ENCODE measurements at regions not wholly inside any gene's neighbourhood (a gene's known extent, or its start where the extent isn't known, plus 50 kb on each side); places are given as distances from the start of the nearest gene placed in this dataset.

GRCh38 chr7:18081617-18082016, 54.0 kb upstream of the PRPS1L1 start:
- no peak for DNase-seq

DNA sequence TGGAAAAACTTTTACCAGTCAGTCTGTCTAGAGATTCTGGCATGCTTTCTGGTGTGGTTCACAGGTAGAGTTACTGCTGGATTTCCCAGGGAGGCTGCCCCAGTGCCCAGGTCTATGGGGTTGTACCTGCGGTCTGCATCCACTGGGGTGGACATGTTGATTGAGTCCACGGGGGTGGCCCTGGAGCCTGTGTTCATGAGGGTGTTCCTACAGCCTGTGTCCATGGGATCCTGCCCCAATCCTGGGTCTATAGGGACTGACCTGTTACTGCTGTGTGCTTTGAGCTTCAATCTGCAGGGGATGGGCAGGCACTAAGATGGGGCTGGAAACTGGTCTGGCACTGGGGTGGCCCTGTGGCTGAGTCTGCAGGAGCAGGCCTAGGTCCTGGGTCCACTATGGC, 54.5 kb upstream of the PRPS1L1 start:
- DNase-seq = no peak

DNA sequence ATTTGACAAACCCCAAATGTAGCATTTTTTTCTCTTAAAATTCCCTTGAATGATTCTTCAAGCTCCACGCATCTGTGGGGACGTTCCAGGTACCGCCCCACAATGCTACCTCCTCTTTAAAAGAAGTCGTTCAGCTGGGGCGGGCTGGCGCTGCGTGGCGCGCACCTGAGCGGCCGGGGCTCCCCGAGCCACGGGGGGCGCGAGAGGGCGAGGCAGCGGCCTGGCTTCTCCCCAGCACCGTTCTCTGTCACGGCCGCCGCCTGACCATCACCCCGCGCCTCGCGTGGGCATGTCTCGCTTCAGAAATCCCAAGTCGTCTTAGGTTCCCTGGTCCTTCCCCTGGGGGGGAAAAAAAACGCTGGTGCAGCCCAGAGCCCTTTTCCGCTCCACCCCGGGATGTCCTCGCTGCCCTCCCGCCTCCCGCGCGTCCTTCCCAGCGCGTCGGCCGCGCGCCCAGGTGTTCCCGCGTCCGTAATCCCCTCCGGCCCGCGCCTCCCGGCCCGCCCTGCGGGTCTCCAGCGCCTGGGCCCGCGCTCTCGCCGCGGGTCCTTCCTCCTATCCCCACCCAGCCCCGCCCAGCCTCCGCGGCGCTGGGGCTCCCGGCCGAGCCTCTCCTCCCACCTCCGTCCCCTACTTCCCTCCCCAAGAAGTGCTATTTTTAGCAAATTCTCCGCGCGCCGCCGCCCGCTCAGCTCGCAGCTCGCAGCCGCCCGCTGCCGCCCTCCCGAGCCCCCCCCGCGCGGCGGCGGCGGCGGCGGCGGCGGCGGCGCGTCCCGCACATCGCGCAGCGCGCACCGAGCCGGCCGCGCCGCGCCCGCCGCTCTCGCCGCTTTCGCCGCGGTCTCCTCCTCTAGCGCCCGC, 58.7 kb upstream of the PRPS1L1 start:
- peak; percentile 75 to 78 for DNase-seq

- DNase-seq = peak; percentile 49 to 58
Observed at GRCh38 chr7:18087026-18087686, 59.5 kb upstream of the PRPS1L1 start.

DNA sequence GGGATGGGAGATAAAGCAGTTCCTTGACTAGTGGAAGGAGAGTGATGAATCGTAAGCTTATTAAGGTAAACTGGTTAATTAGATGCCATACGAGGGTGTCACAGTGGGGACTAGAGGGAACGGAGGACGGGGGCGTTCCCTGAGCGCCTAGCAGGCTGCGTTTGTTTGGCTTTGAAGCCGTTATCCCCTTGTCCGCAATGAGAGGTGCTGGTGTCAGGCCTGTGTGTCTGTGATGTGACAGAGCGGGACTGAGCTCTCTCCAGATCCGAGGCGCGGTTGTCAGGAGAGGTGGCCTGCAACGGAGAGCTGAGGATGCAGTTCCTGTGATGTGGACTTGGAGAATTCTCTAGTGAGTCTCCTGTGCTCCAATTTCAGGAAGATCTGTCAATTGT, 60.0 kb upstream of the PRPS1L1 start:
- DNase-seq = peak; percentile 17 to 63

GRCh38 chr7:18096087-18096486, 68.4 kb upstream of the PRPS1L1 start:
- DNase-seq = no peak

DNA sequence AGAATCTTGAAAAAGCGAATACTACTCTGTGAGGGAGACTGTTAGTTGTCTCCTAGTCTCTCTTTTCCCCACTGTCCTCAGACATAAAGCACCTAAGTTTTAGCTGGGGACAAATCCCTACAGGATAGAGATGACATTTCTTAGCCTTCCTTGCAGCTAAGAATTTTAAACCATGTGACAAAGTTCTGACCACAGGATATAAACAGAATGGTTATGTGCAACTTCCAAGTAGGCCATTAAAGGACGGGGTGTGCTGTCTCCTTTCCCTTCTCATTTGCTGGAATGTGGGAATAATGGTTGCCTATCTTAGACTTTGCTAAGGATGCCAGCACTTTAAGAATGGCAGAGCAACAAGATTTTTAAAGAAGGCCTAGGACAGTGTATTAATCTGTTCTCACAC, 74.9 kb upstream of the PRPS1L1 start:
- no peak for DNase-seq

GRCh38 chr7:18103436-18104218, 76.0 kb upstream of the PRPS1L1 start:
- DNase-seq = no peak

- no peak for DNase-seq
Observed at GRCh38 chr7:18109762-18110161, 82.1 kb upstream of the PRPS1L1 start.

DNA sequence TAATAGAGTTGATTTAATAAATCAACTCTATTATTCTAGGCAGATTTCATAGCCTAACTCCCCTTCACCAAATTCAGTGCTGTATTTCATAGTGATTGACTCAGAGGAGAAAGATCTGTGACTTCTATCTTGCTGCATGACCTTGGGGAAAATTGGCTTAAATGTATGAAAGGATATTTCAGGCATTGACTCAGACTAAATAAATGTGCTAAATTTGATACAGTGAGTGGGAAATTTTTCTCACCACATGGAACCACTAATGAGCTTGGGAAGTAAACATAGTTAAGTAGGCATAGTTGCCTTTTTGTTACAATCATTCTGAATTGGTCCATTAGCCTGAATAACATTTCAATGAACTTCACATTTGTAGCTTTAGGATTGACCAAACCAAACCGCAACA, 89.0 kb upstream of the PRPS1L1 start:
- peak; percentile 50 to 87 for DNase-seq

GRCh38 chr7:18117482-18117881, 89.8 kb upstream of the PRPS1L1 start:
- DNase-seq = no peak

- peak in 1 of 2 experiments; percentile 33 for DNase-seq
Observed at GRCh38 chr7:18119985-18120384, 92.3 kb upstream of the PRPS1L1 start.

- no peak for DNase-seq
Observed at GRCh38 chr7:18123508-18124239, 96.0 kb upstream of the PRPS1L1 start.

- DNase-seq = no peak
Observed at GRCh38 chr7:18125476-18125875, 97.8 kb upstream of the PRPS1L1 start.

- peak in 1 of 2 experiments; percentile 70 for DNase-seq
Observed at GRCh38 chr7:18126281-18126680, 98.6 kb upstream of the PRPS1L1 start.

GRCh38 chr7:18128846-18129245, 101.2 kb upstream of the PRPS1L1 start:
- no peak for DNase-seq

GRCh38 chr7:18132811-18133210, 105.2 kb upstream of the PRPS1L1 start:
- no peak for DNase-seq

DNA sequence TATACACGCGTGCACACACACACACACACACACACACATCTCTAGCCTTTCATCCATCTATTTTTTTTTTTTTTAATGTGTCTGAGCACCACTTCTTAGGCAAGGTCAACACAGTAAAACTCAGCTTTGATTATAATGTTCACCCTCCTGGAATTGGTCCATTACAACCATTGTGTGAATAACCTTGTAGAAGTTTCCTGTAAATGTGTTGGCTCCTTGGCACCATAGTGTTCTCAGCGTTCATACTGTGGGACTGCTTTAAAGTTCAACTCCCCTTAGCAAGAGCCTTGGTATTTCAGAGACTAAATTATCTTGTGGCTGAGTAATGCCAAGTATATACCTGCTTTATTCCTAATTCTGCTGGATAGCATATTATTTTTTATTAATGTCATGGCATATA, 106.3 kb upstream of the PRPS1L1 start:
- DNase-seq = no peak

GRCh38 chr7:18140943-18141342, 113.3 kb upstream of the PRPS1L1 start:
- no peak for DNase-seq

GRCh38 chr7:18144166-18144565, 116.5 kb upstream of the PRPS1L1 start:
- no peak for DNase-seq

GRCh38 chr7:18145160-18145559, 117.5 kb upstream of the PRPS1L1 start:
- DNase-seq = no peak

DNA sequence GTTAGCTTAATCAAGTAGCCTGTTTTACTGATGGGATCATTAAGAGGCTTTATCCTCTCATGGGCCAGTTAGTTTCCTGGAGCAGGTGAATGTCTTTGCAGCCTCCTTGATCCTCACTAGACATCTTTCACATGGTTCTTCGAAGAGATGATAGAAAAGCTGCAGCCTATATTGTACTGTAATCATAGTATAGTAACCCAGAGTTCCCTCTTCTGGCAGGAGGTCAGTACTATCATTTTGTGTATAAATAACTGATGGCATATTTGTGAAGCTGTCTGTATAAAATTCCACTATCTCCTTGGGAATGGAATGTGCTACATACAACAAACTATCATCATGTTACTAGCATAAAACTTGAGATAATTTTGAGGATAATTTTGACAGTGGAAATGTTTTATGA, 123.8 kb upstream of the PRPS1L1 start:
- DNase-seq = no peak

DNA sequence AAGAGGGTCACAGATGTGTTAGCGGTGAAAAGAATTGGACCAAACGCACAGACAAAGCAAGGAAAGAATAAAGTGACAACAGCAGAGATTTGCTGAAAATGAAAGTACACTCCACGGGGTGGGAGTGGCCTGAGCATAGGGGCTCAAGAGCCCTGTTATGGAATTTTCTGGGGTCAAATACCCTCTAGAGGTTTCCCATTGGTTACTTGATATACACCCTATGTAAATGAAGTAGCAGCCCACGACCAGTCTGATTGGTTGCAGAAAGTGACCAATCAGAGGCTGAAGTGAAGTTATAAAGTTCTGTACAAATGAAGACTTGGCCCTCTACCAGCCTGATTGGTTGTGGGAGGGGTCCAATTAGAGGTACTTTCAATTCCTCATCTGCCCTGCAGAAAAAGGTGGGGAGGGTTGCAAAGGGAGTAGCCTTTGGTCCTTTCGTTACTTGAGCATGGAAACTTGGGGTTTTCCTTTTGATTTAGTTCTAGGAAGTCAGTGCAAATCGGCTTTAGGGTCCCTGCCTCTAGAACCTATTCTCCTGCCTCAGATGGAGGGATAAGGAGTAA, 125.6 kb upstream of the PRPS1L1 start:
- no peak for DNase-seq

Measured in NCI-H2081 (cell line).